SHP77 (cell line): ENCODE measurements at regions not wholly inside any gene's neighbourhood (a gene's known extent, or its start where the extent isn't known, plus 50 kb on each side); places are given as distances from the start of the nearest gene placed in this dataset.
A peak's percentile ranks its signal among the peaks of the same experiment; 100 is the strongest.
"Not testable (repeated sequence)": the region's sequence is repeated elsewhere in the genome, so short reads cannot be mapped to it uniquely, and the experiment has no call there.

ENCODE experiments used
- DNase-seq, 2 experiments: peaks; one replicate each; lab custom pipeline; 2025; lab: John Stamatoyannopoulos, UW

- DNase-seq: no peak
Observed at GRCh38 chr22:49721211-49721763, 106.4 kb downstream of the BRD1 start.

- no peak for DNase-seq
Observed at GRCh38 chr22:49720279-49720959, 107.3 kb downstream of the BRD1 start.

- no peak for DNase-seq
Observed at GRCh38 chr22:49719046-49719445, 108.6 kb downstream of the BRD1 start.

GRCh38 chr22:49718396-49718795 is 109.3 kb downstream of the BRD1 start:
- no peak for DNase-seq

GRCh38 chr22:49717322-49717919 is 110.3 kb downstream of the BRD1 start:
- DNase-seq: no peak

GRCh38 chr22:49716441-49716840 is 111.2 kb downstream of the BRD1 start:
- DNase-seq: no peak

GRCh38 chr22:49715450-49715849 is 112.2 kb downstream of the BRD1 start:
- DNase-seq: no peak

- DNase-seq: no peak
Observed at GRCh38 chr22:49713003-49713402, 114.7 kb downstream of the BRD1 start.

- no peak for DNase-seq
Observed at GRCh38 chr22:49712195-49712791, 115.4 kb downstream of the BRD1 start.

GRCh38 chr22:49710746-49711145 is 116.9 kb downstream of the BRD1 start:
- DNase-seq: no peak

- no peak for DNase-seq
Observed at GRCh38 chr22:49709464-49709863, 118.2 kb downstream of the BRD1 start.

- DNase-seq: no peak
Observed at GRCh38 chr22:49705972-49706352, 121.7 kb downstream of the BRD1 start.

GRCh38 chr22:49705216-49705971 is 122.3 kb downstream of the BRD1 start:
- no peak for DNase-seq

GRCh38 chr22:49704345-49705215 is 123.1 kb downstream of the BRD1 start:
- no peak for DNase-seq

GRCh38 chr22:49703990-49704344 is 123.7 kb downstream of the BRD1 start:
- DNase-seq: no peak

GRCh38 chr22:49703505-49703904 is 124.2 kb downstream of the BRD1 start:
- no peak for DNase-seq

- DNase-seq: no peak
Observed at GRCh38 chr22:49702068-49702397, 125.6 kb downstream of the BRD1 start.

GRCh38 chr22:49701380-49702067 is 126.1 kb downstream of the BRD1 start:
- DNase-seq: peak in 1 of 2 experiments; percentile 6

- no peak for DNase-seq
Observed at GRCh38 chr22:49699928-49700498, 127.7 kb downstream of the BRD1 start.

GRCh38 chr22:49699476-49699875 is 128.2 kb downstream of the BRD1 start:
- no peak for DNase-seq

- DNase-seq: not testable (repeated sequence)
Observed at GRCh38 chr22:49698616-49699015, 129.1 kb downstream of the BRD1 start.
